OCI-LY3 (cell line): ENCODE measurements at regions not wholly inside any gene's neighbourhood (a gene's known extent, or its start where the extent isn't known, plus 50 kb on each side); places are given as distances from the start of the nearest gene placed in this dataset.

Experiments used
- H2AFZ ChIP-seq: fragments of 200-600, 300-600 bp; shearing (Covaris generic); 2 replicates; pipeline ENCODE4 v1.6.0; 2014; ENCODE audit warnings: antibody characterized with exemption, low read depth, low read length
- H3K27ac ChIP-seq: fragments of 200-600, 300-600 bp; sonication (generic); 2 replicates; pipeline ENCODE4 v1.5.1; 2014; ENCODE audit warnings: mild to moderate bottlenecking, low read length, moderate library complexity, mixed read lengths
- H3K27me3 ChIP-seq: fragments of 200-600, 300-600 bp; sonication (generic); 2 replicates; pipeline ENCODE4 v1.6.1; 2014; ENCODE audit warnings: low read depth, low read length, mixed read lengths
- H3K36me3 ChIP-seq: fragments of 200-600, 300-600 bp; sonication (generic); replicated peaks from 2 replicates; pipeline ENCODE3; 2014; ENCODE audit warnings: low read depth, low read length, mixed read lengths
- H3K4me1 ChIP-seq: fragments of 300-600, 200-600 bp; sonication (generic); 2 replicates; pipeline ENCODE4 v1.6.1; 2014; ENCODE audit warnings: low read length, mixed read lengths
- H3K4me2 ChIP-seq: fragments of 200-600, 300-600 bp; sonication (generic); 2 replicates; pipeline ENCODE4 v1.6.1; 2014; ENCODE audit warnings: low read length, mixed read lengths
- H3K4me3 ChIP-seq: fragments of 300-600, 200-600 bp; sonication (generic); 2 replicates; pipeline ENCODE4 v1.5.1; 2014; ENCODE audit warnings: antibody characterized with exemption, mild to moderate bottlenecking, low read length, moderate library complexity
- H3K79me2 ChIP-seq: fragments of 300-600, 200-600 bp; shearing (Covaris generic); 2 replicates; pipeline ENCODE4 v1.6.1; 2014; ENCODE audit warnings: mild to moderate bottlenecking, low read length, mixed read lengths
- H3K9ac ChIP-seq: fragments of 300-600, 200-600 bp; shearing (Covaris generic); 2 replicates; pipeline ENCODE4 v1.6.0; 2014; ENCODE audit warnings: mild to moderate bottlenecking, low read length, moderate library complexity
- H3K9me3 ChIP-seq: fragments of 200-600, 300-600 bp; shearing (Covaris generic); 2 replicates; pipeline ENCODE4 v1.6.1; 2014; ENCODE audit warnings: low read length, mixed read lengths; ENCODE audit not compliant: insufficient read depth
- H4K20me1 ChIP-seq: fragments of 200-600, 300-600 bp; sonication (generic); 2 replicates; pipeline ENCODE4 v1.6.1; 2016; ENCODE audit warnings: low read length, mixed read lengths; ENCODE audit not compliant: insufficient read depth
- EZH2phosphoT487 ChIP-seq: fragments of 200-600 bp; shearing (Covaris generic); IDR thresholded peaks from 2 replicates; pipeline ENCODE4 v1.6.1; 2018; ENCODE audit warnings: antibody characterized with exemption, mixed run types, low read depth
- TF ChIP-seq, protein P1 (sequence below): fragments of 200-600, 300-600 bp; sonication (generic); IDR thresholded peaks from 2 replicates; pipeline ENCODE4 v1.5.1; 2014; ENCODE audit warnings: antibody characterized with exemption, low read length, low read depth

DNA sequence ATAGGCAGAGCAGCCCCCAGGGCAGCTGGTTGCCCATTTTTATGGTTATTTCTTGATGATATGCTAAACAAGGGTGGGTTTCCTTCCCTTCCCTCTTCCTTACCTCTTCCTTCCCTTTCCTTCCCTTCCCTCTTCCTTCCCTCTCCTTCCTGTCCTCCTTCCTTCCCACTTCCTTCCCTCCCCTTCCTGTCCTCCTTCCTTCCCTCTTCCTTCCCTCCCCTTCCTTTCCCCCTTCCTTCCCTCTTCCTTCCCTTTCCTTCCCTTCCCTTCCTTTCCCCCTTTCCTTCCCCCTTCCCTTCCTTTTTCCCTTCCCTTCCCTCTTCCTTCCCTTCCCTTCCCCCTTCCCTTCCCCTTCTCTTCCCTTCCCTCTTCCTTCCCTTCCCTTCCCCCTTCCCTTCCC is 87.7 kb downstream of the MAP1LC3B2 start:
- Histone ChIP-seq H3K27ac (no peak overlapping the region), H3K9me3 (no peaks in the 10 kb centered on the region), H3K36me3 (no peaks in the 10 kb centered on the region), H3K4me2 (no peak overlapping the region), H3K27me3 (no peaks in the 10 kb centered on the region), H3K4me3 (no peak overlapping the region), H3K79me2 (no peaks in the 10 kb centered on the region), H4K20me1 (no peaks in the 10 kb centered on the region), H2AFZ (no peak overlapping the region), H3K9ac (no peak overlapping the region), H3K4me1 (no peaks in the 10 kb centered on the region)
- TF ChIP-seq EZH2phosphoT487: no peak
- TF ChIP-seq, protein P1, sequence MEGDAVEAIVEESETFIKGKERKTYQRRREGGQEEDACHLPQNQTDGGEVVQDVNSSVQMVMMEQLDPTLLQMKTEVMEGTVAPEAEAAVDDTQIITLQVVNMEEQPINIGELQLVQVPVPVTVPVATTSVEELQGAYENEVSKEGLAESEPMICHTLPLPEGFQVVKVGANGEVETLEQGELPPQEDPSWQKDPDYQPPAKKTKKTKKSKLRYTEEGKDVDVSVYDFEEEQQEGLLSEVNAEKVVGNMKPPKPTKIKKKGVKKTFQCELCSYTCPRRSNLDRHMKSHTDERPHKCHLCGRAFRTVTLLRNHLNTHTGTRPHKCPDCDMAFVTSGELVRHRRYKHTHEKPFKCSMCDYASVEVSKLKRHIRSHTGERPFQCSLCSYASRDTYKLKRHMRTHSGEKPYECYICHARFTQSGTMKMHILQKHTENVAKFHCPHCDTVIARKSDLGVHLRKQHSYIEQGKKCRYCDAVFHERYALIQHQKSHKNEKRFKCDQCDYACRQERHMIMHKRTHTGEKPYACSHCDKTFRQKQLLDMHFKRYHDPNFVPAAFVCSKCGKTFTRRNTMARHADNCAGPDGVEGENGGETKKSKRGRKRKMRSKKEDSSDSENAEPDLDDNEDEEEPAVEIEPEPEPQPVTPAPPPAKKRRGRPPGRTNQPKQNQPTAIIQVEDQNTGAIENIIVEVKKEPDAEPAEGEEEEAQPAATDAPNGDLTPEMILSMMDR: no peak

DNA sequence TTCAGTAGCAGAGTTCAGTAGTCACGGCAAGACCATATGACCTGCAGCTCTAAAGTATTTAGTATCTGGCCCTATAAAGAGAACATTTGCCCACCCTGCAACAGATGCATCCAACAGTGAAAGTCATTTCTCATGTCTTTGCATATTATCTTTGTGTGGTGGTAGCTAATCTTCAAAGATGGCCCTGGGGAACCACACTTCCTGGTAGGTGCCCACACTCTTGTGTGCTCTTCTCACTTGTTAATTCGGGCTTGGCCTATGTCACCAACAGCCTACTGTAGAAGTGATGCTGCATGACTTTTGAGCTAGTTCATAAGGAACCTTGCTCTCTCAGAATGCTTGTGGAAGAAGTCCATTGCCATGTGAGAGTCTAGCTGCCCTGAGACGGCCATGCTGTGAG is 85.6 kb downstream of the MAP1LC3B2 start:
- Histone ChIP-seq H4K20me1 (no peaks in the 10 kb centered on the region), H3K9me3 (no peaks in the 10 kb centered on the region), H3K4me3 (no peak overlapping the region), H3K36me3 (no peaks in the 10 kb centered on the region), H3K9ac (no peak overlapping the region), H3K4me2 (no peak overlapping the region), H3K27me3 (peaks cover 9% of the 10 kb centered on the region), H2AFZ (no peak overlapping the region), H3K27ac (no peak overlapping the region), H3K79me2 (no peaks in the 10 kb centered on the region), H3K4me1 (no peaks in the 10 kb centered on the region)
- TF ChIP-seq, protein P1: no peak
- no peak for TF ChIP-seq EZH2phosphoT487

DNA sequence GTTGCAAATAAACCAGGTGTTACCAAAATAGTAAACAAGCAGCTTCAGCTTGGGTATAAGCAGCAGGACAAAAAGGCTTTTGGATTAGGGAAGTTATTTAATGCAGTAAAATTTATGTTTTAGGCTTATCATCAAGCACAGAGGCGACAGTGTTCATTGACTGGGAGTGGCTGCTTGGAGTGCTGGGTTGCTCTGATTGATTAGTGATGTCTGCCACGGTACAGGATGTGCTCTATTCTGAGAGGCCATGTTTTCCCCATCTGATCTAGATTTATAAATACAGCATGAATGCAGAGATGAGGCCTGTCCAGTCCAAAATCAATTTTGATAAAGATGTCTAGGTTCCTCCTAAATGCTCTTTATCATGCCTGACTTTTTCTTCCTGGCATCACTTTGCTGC is 83.5 kb downstream of the MAP1LC3B2 start:
- H3K9ac ChIP-seq: no peak overlapping the region
- no peak overlapping the region for H3K4me2 ChIP-seq
- H3K36me3 ChIP-seq: no peaks in the 10 kb centered on the region
- peaks cover 27% of the 10 kb centered on the region for H3K27me3 ChIP-seq
- no peaks in the 10 kb centered on the region for H3K4me1 ChIP-seq
- no peak overlapping the region for H3K27ac ChIP-seq
- H4K20me1 ChIP-seq: no peaks in the 10 kb centered on the region
- H3K79me2 ChIP-seq: no peaks in the 10 kb centered on the region
- no peak overlapping the region for H3K4me3 ChIP-seq
- H3K9me3 ChIP-seq: no peaks in the 10 kb centered on the region
- H2AFZ ChIP-seq: no peak overlapping the region
- TF ChIP-seq, protein P1: no peak
- TF ChIP-seq EZH2phosphoT487: no peak

DNA sequence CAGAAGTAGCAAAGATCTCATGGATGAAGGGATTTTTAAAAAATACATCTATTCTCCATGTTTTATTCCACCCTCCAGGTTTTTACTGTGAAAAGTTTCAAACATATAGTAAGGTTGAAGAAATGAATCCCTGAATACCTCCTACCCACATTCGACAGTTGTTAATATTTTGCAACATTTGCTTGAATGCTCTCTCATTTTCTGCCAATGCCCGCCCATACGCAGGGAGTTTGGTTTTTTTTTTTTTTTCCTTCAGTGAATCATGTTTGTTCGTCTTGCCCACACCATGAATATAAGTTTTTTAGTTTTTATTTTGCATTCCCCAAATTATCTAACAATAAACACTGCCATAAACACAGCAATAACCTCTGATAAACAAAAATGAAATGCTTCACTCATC is 82.9 kb downstream of the MAP1LC3B2 start:
- H3K79me2 ChIP-seq: no peaks in the 10 kb centered on the region
- no peak overlapping the region for H3K9ac ChIP-seq
- H3K27ac ChIP-seq: no peak overlapping the region
- no peak overlapping the region for H2AFZ ChIP-seq
- H3K9me3 ChIP-seq: no peaks in the 10 kb centered on the region
- no peak overlapping the region for H3K4me3 ChIP-seq
- H3K4me1 ChIP-seq: no peaks in the 10 kb centered on the region
- no peaks in the 10 kb centered on the region for H4K20me1 ChIP-seq
- peaks cover 31% of the 10 kb centered on the region for H3K27me3 ChIP-seq
- H3K36me3 ChIP-seq: no peaks in the 10 kb centered on the region
- no peak overlapping the region for H3K4me2 ChIP-seq
- TF ChIP-seq, protein P1: no peak
- TF ChIP-seq EZH2phosphoT487: no peak
